ENCODE measurements at regions not wholly inside any gene's neighbourhood (a gene's known extent, or its start where the extent isn't known, plus 50 kb on each side); places are given as distances from the start of the nearest gene placed in this dataset.
A peak's percentile ranks its signal among the peaks of the same experiment; 100 is the strongest.

GRCh38 chr12:89185889-89186288 is 166.4 kb downstream of the DUSP6 start:
- TF ChIP-seq CTCF (IDR thresholded peaks at IDR 0.05): no peak
- no peak overlapping the region for H2AFZ ChIP-seq (ENCODE audit: insufficient read depth, low read depth, low read length, poor library complexity, severe bottlenecking)

GRCh38 chr12:89185181-89185580 is 167.1 kb downstream of the DUSP6 start:
- Mint-ChIP-seq H3K27ac (peak overlapping the region in 1 of 7 donors; percentile 41), H3K4me3 (no peak overlapping the region), H3K9me3 (peaks cover 11 to 28% (median 16%) of the 10 kb centered on the region in 7 donors), H3K36me3 (peaks cover 3 to 12% of the 10 kb centered on the region in 2 donors), H3K4me1 (peaks cover 47% of the 10 kb centered on the region), H3K27me3 (ENCODE audit: low read depth in 3 of 3) (no peaks in the 10 kb centered on the region)
- H2AFZ ChIP-seq (ENCODE audit: insufficient read depth, low read depth, low read length, poor library complexity, severe bottlenecking): no peak overlapping the region
- no peak overlapping the region for H3K4me3 ChIP-seq (replicated peaks in 1 of 3; ENCODE audit: low read depth in 2 of 3, low read length in 3 of 3)
- H3K36me3 ChIP-seq (replicated peaks in 1 of 2; ENCODE audit: control insufficient read depth in 1 of 2, insufficient read depth in 2 of 2, low read length in 2 of 2): no peaks in the 10 kb centered on the region
- no peak for TF ChIP-seq CTCF (IDR thresholded peaks at IDR 0.05)
- WGBS (ENCODE audit: insufficient coverage): no CpG with 5 or more reads among the region's 3 CpGs
- H3K79me2 ChIP-seq (ENCODE audit: insufficient read depth, low read length): no peaks in the 10 kb centered on the region
- peaks cover 0 to 20% of the 10 kb centered on the region in 2 donors for H3K9me3 ChIP-seq (replicated peaks in 1 of 2; ENCODE audit: control insufficient read depth in 1 of 2, insufficient read depth in 1 of 2, low read length in 2 of 2)
- no peak for DNase-seq
- H3K9ac ChIP-seq (ENCODE audit: insufficient read depth, low read length, poor library complexity, severe bottlenecking): no peak overlapping the region
- H3K4me2 ChIP-seq (replicated peaks; ENCODE audit: extremely low read depth, low read length, poor library complexity, severe bottlenecking): no peak overlapping the region
- peaks cover 47 to 51% of the 10 kb centered on the region in 2 donors for H3K4me1 ChIP-seq (ENCODE audit: control insufficient read depth in 1 of 2, insufficient read depth in 2 of 2, low read length in 2 of 2)
- H3K27ac ChIP-seq (ENCODE audit: low read depth in 1 of 2, low read length in 2 of 2): peak overlapping the region in 1 of 2 donors; percentile 68
- no peaks in the 10 kb centered on the region for H4K20me1 ChIP-seq (ENCODE audit: insufficient read depth, low read length)
- H3K27me3 ChIP-seq (ENCODE audit: control insufficient read depth in 2 of 2, insufficient read depth in 2 of 2, low read length in 2 of 2): no peaks in the 10 kb centered on the region
- intact Hi-C loops (cut with micrococcal nuclease): no loop called here

More at GRCh38 chr12:89185889-89186288, 166.4 kb downstream of the DUSP6 start:
- Histone ChIP-seq H3K9ac (ENCODE audit: insufficient read depth, low read length, poor library complexity, severe bottlenecking) (no peak overlapping the region), H3K27me3 (ENCODE audit: control insufficient read depth in 2 of 2, insufficient read depth in 2 of 2, low read length in 2 of 2) (no peaks in the 10 kb centered on the region), H3K36me3 (replicated peaks in 1 of 2; ENCODE audit: control insufficient read depth in 1 of 2, insufficient read depth in 2 of 2, low read length in 2 of 2) (no peaks in the 10 kb centered on the region), H3K9me3 (replicated peaks in 1 of 2; ENCODE audit: control insufficient read depth in 1 of 2, insufficient read depth in 1 of 2, low read length in 2 of 2) (peaks cover 0 to 24% of the 10 kb centered on the region in 2 donors), H3K4me2 (replicated peaks; ENCODE audit: extremely low read depth, low read length, poor library complexity, severe bottlenecking) (no peak overlapping the region), H3K4me1 (ENCODE audit: control insufficient read depth in 1 of 2, insufficient read depth in 2 of 2, low read length in 2 of 2) (peaks cover 40 to 44% of the 10 kb centered on the region in 2 donors), H3K79me2 (ENCODE audit: insufficient read depth, low read length) (no peaks in the 10 kb centered on the region), H4K20me1 (ENCODE audit: insufficient read depth, low read length) (no peaks in the 10 kb centered on the region), H3K4me3 (replicated peaks in 1 of 3; ENCODE audit: low read depth in 2 of 3, low read length in 3 of 3) (no peak overlapping the region), H3K27ac (ENCODE audit: low read depth in 1 of 2, low read length in 2 of 2) (no peak overlapping the region)
- intact Hi-C loops (cut with micrococcal nuclease): no loop called here
- H3K27me3 Mint-ChIP-seq (ENCODE audit: low read depth in 3 of 3): no peaks in the 10 kb centered on the region
- H3K4me3 Mint-ChIP-seq: no peak overlapping the region
- WGBS (ENCODE audit: insufficient coverage): no CpG with 5 or more reads among the region's 2 CpGs
- peak overlapping the region in 2 of 7 donors; percentile 9 to 22 for H3K27ac Mint-ChIP-seq
- H3K4me1 Mint-ChIP-seq: peaks cover 40% of the 10 kb centered on the region
- peaks cover 3 to 12% of the 10 kb centered on the region in 2 donors for H3K36me3 Mint-ChIP-seq
- DNase-seq: no peak
- H3K9me3 Mint-ChIP-seq: peaks cover 11 to 34% (median 18%) of the 10 kb centered on the region in 7 donors

Data from CD14-positive monocyte (primary cell).